SH-SY5Y (cell line): ENCODE measurements at regions not wholly inside any gene's neighbourhood (a gene's known extent, or its start where the extent isn't known, plus 50 kb on each side); places are given as distances from the start of the nearest gene placed in this dataset.

Source experiments
- GATA2 ChIP-seq: IDR thresholded peaks from 2 replicates; pipeline ENCODE4 v1.6.1; 2011; ENCODE audit warnings: mild to moderate bottlenecking, low read depth, low read length
- GATA3 ChIP-seq: IDR thresholded peaks from 2 replicates; pipeline ENCODE4 v1.6.1; 2011; ENCODE audit warnings: low read depth, mild to moderate bottlenecking, low read length, moderate library complexity

GRCh38 chr7:18087687-18088078 lies 60.0 kb upstream of the PRPS1L1 start:
- TF ChIP-seq GATA2: no peak
- no peak for TF ChIP-seq GATA3
